ENCODE measurements at regions not wholly inside any gene's neighbourhood (a gene's known extent, or its start where the extent isn't known, plus 50 kb on each side); places are given as distances from the start of the nearest gene placed in this dataset.
"Not testable (repeated sequence)": the region's sequence is repeated elsewhere in the genome, so short reads cannot be mapped to it uniquely, and the experiment has no call there.

DNA sequence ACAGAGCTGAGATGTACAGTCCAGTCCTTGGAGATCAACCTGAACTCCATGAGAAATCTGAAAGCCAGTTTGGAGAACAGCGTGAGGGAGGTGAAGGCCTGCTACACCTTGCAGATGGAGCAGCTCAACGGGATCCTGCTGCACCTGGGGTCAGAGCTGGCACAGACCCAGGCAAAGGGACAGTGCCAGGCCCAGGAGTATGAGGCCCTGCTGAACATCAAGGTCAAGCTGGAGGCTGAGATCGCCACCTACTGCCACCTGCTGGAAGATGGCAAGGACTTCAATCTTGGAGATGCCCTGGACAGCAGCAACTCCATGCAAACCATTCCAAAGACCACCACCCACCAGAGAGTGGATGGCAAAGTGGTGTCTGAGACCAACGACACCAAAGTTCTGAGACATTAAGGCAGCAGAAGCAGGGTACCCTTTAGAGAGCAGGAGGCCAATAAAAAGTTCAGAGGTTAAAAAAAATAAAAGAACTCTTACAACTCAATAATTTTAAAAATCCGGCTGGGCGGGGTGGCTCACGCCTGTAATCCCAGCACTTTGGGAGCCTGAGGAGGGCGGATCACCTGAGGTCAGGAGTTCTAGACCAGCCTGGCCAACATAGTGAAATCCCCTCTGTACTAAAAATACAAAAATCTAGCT is 69.9 kb upstream of the RTL6 start:
- no peak overlapping the region for H3K4me3 ChIP-seq
- no peaks in the 10 kb centered on the region for H3K36me3 ChIP-seq (ENCODE audit: insufficient read depth in 1 of 2, low read depth in 1 of 2)
- H3K4me1 ChIP-seq, result no peaks in the 10 kb centered on the region
- H3K27ac ChIP-seq, result no peak overlapping the region
- intact Hi-C loops (cut with DNase I), result no loop called here
- ATAC-seq, result no peak
- peak; percentile 34 to 55 for DNase-seq
- WGBS, 3 donors, result 65 to 71% (median 66%) methylated on average over 8 of the region's 8 CpGs
- H3K9me3 ChIP-seq, result no peaks in the 10 kb centered on the region
- TF ChIP-seq, protein P1, sequence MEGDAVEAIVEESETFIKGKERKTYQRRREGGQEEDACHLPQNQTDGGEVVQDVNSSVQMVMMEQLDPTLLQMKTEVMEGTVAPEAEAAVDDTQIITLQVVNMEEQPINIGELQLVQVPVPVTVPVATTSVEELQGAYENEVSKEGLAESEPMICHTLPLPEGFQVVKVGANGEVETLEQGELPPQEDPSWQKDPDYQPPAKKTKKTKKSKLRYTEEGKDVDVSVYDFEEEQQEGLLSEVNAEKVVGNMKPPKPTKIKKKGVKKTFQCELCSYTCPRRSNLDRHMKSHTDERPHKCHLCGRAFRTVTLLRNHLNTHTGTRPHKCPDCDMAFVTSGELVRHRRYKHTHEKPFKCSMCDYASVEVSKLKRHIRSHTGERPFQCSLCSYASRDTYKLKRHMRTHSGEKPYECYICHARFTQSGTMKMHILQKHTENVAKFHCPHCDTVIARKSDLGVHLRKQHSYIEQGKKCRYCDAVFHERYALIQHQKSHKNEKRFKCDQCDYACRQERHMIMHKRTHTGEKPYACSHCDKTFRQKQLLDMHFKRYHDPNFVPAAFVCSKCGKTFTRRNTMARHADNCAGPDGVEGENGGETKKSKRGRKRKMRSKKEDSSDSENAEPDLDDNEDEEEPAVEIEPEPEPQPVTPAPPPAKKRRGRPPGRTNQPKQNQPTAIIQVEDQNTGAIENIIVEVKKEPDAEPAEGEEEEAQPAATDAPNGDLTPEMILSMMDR (IDR thresholded peaks at IDR 0.05), result peak; percentile 35
- peaks cover 0 to 7% (median 4%) of the 10 kb centered on the region in 3 donors for H3K27me3 ChIP-seq (ENCODE audit: insufficient read depth in 3 of 3, low read length in 2 of 3)

DNA sequence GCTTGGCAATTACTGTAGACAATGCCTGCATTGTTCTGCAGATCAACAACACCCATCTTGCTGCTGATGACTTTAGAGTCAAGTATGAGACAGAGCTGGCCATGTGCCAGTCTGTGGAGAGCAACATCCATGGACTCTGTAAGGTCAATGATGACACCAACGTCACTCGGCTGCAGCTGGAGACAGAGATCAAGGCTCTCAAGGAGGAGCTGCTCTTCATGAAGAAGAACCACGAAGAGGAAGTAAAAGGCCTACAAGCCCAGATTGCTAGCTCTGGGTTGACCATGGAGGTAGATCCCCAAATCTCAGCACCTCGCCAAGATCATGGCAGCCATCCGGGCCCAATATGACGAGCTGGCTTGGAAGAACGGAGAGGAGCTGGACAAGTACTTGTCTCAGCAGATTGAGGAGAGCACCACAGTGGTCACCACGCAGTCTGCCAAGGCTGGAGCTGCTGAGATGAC is 69.4 kb upstream of the RTL6 start:
- H3K9me3 ChIP-seq; H3K27me3 ChIP-seq (ENCODE audit: insufficient read depth in 3 of 3, low read length in 2 of 3); intact Hi-C loops (cut with DNase I); ATAC-seq; H3K4me3 ChIP-seq; H3K36me3 ChIP-seq (ENCODE audit: insufficient read depth in 1 of 2, low read depth in 1 of 2); H3K27ac ChIP-seq; H3K4me1 ChIP-seq: not testable (repeated sequence)
- whole genome bisulfite sequencing, 3 donors, result 82 to 90% (median 85%) methylated on average over 8 of the region's 8 CpGs
- peak in 1 of 2 donors; percentile 32 for DNase-seq

DNA sequence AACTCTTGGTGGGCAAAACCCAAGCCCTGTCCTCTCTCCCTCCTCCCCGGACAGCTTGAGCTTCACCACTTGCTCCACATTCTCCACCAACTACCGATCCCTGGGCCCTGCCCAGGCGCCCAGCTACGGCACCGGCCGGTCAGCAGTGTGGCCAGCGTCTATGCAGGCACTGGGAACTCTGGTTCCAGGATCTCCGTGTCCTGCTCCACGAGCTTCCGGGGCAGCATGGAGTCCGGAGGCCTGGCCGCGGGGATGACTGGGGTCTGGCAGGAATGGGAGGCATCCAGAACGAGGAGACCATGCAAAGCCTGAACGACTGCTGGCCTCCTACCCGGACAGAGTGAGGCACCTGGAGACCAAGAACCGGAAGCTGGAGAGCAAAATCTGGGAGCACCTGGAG is 68.9 kb upstream of the RTL6 start:
- Histone ChIP-seq H3K4me3 (no peak overlapping the region), H3K9me3 (no peaks in the 10 kb centered on the region), H3K27me3 (ENCODE audit: insufficient read depth in 3 of 3, low read length in 2 of 3) (peaks cover 0 to 7% (median 4%) of the 10 kb centered on the region in 3 donors), H3K4me1 (no peaks in the 10 kb centered on the region), H3K36me3 (ENCODE audit: insufficient read depth in 1 of 2, low read depth in 1 of 2) (no peaks in the 10 kb centered on the region), H3K27ac (no peak overlapping the region)
- no peak for ATAC-seq
- TF ChIP-seq, protein P1 (IDR thresholded peaks at IDR 0.05), result no peak
- peak in 1 of 2 donors; percentile 17 for DNase-seq
- intact Hi-C loops (cut with DNase I), result no loop called here
- WGBS, 3 donors, result 83 to 85% (median 85%) methylated on average over 17 of the region's 17 CpGs

DNA sequence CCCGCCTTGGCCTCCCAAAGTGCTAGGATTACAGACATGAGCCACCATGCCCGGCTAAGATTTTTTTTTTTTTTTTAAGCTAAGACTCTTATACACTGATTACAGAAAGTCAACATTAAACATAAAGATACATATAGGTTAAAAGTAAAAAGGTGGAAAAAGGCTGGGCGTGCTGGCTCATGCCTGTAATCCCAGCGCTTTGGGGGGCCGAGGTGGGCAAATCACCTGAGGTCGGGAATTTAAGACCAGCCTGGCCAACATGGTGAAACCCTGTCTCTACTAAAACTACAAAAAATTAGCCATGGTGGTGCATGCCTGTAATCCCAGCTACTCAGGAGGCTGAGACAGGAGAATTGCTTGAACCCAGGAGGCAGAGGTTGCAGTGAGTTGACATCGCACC is 64.6 kb upstream of the RTL6 start:
- peaks cover 0 to 13% (median 2%) of the 10 kb centered on the region in 3 donors for H3K27me3 ChIP-seq (ENCODE audit: insufficient read depth in 3 of 3, low read length in 2 of 3)
- whole genome bisulfite sequencing, 3 donors, result 88 to 95% (median 89%) methylated on average over 7 of the region's 7 CpGs
- DNase-seq; H3K36me3 ChIP-seq (ENCODE audit: insufficient read depth in 1 of 2, low read depth in 1 of 2); H3K4me3 ChIP-seq; H3K27ac ChIP-seq; H3K4me1 ChIP-seq; intact Hi-C loops (cut with DNase I); ATAC-seq; H3K9me3 ChIP-seq: not testable (repeated sequence)

DNA sequence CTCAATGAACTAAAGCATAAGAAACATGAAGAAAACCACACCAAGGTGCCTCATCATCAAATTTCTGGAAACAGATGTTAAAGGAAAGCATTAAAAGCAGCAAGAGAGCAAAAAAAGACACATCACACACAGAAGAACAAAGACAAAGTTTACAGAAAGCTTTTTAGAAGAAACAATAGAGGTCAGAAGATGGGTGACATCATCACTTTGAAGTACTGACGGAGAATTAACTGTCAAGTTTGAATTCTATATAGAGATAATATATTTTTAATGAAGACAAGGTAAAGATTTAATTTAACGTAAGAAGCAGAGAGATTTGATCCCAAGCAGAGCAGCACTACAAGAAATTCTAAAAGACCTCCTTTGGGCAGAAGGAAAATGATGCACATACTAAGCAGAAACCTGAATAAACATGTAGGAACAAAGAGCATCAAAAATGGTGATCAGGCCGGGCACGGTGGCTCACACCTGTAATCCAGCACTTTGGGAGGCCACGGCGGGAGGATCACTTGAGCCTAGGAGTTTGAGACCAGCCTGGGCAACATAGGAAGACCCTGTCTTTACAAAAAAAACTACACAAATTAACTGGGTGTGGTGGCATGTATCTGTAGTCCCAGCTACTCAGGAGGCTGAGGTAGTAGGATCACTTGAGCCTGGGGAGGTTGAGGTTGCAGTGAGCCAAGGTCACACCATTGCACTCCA is 63.3 kb upstream of the RTL6 start:
- Histone ChIP-seq H3K27me3 (ENCODE audit: insufficient read depth in 3 of 3, low read length in 2 of 3) (peaks cover under 1 to 19% (median 2%) of the 10 kb centered on the region in 3 donors), H3K9me3 (no peaks in the 10 kb centered on the region), H3K36me3 (ENCODE audit: insufficient read depth in 1 of 2, low read depth in 1 of 2) (no peaks in the 10 kb centered on the region), H3K4me1 (no peaks in the 10 kb centered on the region), H3K27ac (no peak overlapping the region), H3K4me3 (no peak overlapping the region)
- intact Hi-C loops (cut with DNase I), result no loop called here
- ATAC-seq, result no peak
- WGBS, 3 donors, result 86 to 92% (median 87%) methylated on average over 6 of the region's 6 CpGs
- no peak for DNase-seq
- TF ChIP-seq, protein P1 (IDR thresholded peaks at IDR 0.05), result no peak

DNA sequence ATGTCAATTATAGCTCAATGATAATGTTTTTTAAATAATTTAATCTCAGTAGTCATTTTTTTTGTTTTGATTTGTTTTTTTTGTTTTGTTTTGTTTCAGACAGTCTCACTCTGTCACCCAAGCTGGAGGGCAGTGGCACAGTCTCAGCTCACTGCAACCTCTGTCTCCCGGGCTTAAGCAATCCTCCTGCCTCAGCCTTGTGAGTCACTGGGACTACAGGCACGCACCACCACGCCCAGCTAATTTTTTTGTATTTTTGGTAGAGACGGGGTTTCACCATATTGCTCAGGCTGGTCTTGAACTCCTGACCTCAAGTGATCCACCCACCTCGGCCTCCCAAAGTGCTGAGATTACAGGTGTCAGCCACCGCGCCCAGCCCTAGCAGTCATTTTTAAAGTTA is 60.6 kb upstream of the RTL6 start:
- H3K4me3 ChIP-seq; H3K27ac ChIP-seq; H3K36me3 ChIP-seq (ENCODE audit: insufficient read depth in 1 of 2, low read depth in 1 of 2); ATAC-seq; intact Hi-C loops (cut with DNase I); DNase-seq; H3K4me1 ChIP-seq; H3K9me3 ChIP-seq: not testable (repeated sequence)
- 83 to 87% (median 85%) methylated on average over 7 of the region's 7 CpGs for WGBS, 3 donors
- H3K27me3 ChIP-seq (ENCODE audit: insufficient read depth in 3 of 3, low read length in 2 of 3), result peaks cover 2 to 38% (median 4%) of the 10 kb centered on the region in 3 donors

DNA sequence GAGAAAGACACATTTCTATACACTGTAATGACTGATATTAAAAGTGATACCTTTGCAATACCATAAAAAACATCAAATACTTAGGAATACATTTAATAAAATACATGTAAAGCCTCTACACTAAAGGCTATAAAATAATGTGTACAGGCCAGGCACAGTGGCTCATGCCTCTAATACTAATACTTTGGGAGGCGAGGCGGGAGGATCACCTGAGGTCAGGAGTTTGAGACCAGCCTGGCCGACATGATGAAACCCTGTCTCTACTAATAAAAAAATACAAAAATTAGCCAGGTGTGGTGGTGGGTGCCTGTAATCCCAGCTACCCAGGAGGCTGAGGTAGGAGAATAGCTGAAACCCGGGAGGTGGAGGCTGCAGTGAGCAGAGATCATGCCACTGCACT is 59.8 kb upstream of the RTL6 start:
- H3K36me3 ChIP-seq (ENCODE audit: insufficient read depth in 1 of 2, low read depth in 1 of 2); H3K9me3 ChIP-seq; H3K4me3 ChIP-seq; H3K27ac ChIP-seq; DNase-seq; H3K4me1 ChIP-seq; intact Hi-C loops (cut with DNase I); ATAC-seq: not testable (repeated sequence)
- peaks cover 3 to 41% (median 4%) of the 10 kb centered on the region in 3 donors for H3K27me3 ChIP-seq (ENCODE audit: insufficient read depth in 3 of 3, low read length in 2 of 3)
- WGBS, 3 donors, result 95 to 97% (median 97%) methylated on average over 4 of the region's 4 CpGs

Data from psoas muscle (tissue), 7 donors.